ENCODE measurements at regions not wholly inside any gene's neighbourhood (a gene's known extent, or its start where the extent isn't known, plus 50 kb on each side); places are given as distances from the start of the nearest gene placed in this dataset.

DNA sequence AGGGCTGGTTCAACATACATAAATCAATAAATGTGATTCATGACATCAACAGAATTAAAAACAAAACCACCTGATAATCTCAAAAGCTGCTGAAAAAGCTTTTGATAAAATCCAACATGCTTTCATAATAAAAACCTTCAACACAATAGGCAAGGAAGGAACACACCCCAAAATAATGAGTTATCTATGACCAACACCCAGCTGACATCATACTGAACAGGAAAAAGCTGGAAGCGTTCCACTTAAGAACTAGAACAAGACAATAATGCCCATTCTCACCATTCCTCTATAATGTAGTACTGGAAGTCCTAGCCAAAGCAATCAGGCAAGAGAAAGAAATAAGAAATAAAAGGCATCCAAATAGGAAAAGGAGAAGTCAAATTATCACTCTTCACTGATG, 116.2 kb upstream of the FREM2 start:
- no peak for TF ChIP-seq EZH2phosphoT487 (conservative IDR thresholded peaks at IDR 0.05; ENCODE audit: low read length)
- TF ChIP-seq, protein P1, sequence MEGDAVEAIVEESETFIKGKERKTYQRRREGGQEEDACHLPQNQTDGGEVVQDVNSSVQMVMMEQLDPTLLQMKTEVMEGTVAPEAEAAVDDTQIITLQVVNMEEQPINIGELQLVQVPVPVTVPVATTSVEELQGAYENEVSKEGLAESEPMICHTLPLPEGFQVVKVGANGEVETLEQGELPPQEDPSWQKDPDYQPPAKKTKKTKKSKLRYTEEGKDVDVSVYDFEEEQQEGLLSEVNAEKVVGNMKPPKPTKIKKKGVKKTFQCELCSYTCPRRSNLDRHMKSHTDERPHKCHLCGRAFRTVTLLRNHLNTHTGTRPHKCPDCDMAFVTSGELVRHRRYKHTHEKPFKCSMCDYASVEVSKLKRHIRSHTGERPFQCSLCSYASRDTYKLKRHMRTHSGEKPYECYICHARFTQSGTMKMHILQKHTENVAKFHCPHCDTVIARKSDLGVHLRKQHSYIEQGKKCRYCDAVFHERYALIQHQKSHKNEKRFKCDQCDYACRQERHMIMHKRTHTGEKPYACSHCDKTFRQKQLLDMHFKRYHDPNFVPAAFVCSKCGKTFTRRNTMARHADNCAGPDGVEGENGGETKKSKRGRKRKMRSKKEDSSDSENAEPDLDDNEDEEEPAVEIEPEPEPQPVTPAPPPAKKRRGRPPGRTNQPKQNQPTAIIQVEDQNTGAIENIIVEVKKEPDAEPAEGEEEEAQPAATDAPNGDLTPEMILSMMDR (IDR thresholded peaks at IDR 0.05; ENCODE audit: insufficient read depth, low read length, poor library complexity, severe bottlenecking) = no peak

All from SU-DHL-6 (cell line).